ENCODE measurements at regions not wholly inside any gene's neighbourhood (a gene's known extent, or its start where the extent isn't known, plus 50 kb on each side); places are given as distances from the start of the nearest gene placed in this dataset.

DNA sequence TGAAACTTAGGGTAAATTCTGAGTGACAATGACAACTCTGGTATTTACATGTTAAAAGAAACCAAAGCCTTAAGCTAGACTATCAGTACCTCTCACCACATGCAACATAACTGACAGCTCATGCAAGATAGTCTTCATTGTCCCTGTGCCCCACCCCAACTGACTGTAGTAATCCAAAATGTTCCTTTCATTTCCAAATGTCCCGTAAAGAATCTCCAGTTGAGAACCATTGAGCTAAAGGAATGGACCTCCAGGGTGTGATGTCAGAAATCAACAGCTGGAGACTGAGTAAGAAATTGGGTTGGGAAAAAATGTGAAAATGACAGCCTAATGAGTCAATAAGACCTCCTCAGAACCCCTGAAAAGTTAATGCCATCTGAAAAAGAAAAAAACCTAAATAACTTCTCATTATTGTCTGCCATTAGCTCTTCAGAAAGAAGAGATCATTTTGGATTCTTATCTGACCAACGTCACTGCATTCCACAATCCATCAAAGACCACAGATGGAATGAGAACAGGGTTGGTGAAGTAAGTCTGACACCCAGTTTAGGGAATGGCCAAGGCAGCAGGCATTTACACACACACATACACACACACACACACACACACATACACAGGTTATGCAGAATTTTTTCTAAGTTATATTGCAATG lies 51.7 kb upstream of the ACVR2A start:
- Histone ChIP-seq H3K27me3 (no peaks in the 10 kb centered on the region), H3K4me3 (ENCODE audit: low read depth in 1 of 2, low read length in 1 of 2) (no peak overlapping the region), H3K4me1 (ENCODE audit: control insufficient read depth in 1 of 2, insufficient read depth in 1 of 2, low read depth in 1 of 2, low read length in 1 of 2) (no peaks in the 10 kb centered on the region), H3K9me3 (no peaks in the 10 kb centered on the region), H3K36me3 (no peaks in the 10 kb centered on the region), H3K27ac (no peak overlapping the region)
- TF ChIP-seq, protein P1, sequence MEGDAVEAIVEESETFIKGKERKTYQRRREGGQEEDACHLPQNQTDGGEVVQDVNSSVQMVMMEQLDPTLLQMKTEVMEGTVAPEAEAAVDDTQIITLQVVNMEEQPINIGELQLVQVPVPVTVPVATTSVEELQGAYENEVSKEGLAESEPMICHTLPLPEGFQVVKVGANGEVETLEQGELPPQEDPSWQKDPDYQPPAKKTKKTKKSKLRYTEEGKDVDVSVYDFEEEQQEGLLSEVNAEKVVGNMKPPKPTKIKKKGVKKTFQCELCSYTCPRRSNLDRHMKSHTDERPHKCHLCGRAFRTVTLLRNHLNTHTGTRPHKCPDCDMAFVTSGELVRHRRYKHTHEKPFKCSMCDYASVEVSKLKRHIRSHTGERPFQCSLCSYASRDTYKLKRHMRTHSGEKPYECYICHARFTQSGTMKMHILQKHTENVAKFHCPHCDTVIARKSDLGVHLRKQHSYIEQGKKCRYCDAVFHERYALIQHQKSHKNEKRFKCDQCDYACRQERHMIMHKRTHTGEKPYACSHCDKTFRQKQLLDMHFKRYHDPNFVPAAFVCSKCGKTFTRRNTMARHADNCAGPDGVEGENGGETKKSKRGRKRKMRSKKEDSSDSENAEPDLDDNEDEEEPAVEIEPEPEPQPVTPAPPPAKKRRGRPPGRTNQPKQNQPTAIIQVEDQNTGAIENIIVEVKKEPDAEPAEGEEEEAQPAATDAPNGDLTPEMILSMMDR (IDR thresholded peaks at IDR 0.05), result no peak

DNA sequence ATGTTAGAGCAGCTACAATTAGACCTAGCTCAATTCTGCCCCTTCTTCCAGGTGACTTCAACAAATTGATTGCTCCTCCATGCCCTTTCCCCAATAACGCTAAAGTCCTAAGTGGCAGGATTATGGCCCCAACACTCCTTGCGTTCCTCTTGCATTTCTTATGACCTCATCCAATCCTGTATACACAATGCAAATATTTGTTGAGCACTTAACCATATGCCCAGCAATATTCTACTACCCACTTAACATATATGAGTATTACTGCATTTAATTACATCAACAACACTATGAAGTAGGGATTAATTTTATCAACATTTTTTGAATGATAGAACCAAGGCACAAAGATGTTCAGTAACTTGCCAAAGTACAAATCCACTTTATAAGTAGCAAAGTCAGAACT lies 54.2 kb upstream of the ACVR2A start:
- H3K4me1 ChIP-seq (ENCODE audit: control insufficient read depth in 1 of 2, insufficient read depth in 1 of 2, low read depth in 1 of 2, low read length in 1 of 2), result no peaks in the 10 kb centered on the region
- H3K4me3 ChIP-seq (ENCODE audit: low read depth in 1 of 2, low read length in 1 of 2), result no peak overlapping the region
- no peak overlapping the region for H3K27ac ChIP-seq
- no peaks in the 10 kb centered on the region for H3K27me3 ChIP-seq
- TF ChIP-seq, protein P1 (IDR thresholded peaks at IDR 0.05), result no peak
- H3K9me3 ChIP-seq, result no peaks in the 10 kb centered on the region
- H3K36me3 ChIP-seq, result no peaks in the 10 kb centered on the region

- Histone ChIP-seq H3K4me3 (ENCODE audit: low read depth in 1 of 2, low read length in 1 of 2) (no peak overlapping the region), H3K4me1 (ENCODE audit: control insufficient read depth in 1 of 2, insufficient read depth in 1 of 2, low read depth in 1 of 2, low read length in 1 of 2) (no peaks in the 10 kb centered on the region), H3K9me3 (no peaks in the 10 kb centered on the region), H3K27ac (no peak overlapping the region), H3K36me3 (no peaks in the 10 kb centered on the region), H3K27me3 (no peaks in the 10 kb centered on the region)
- TF ChIP-seq, protein P1 (IDR thresholded peaks at IDR 0.05), result no peak
These were observed 55.1 kb upstream of the ACVR2A start for GRCh38 chr2:147789720-147790119.

DNA sequence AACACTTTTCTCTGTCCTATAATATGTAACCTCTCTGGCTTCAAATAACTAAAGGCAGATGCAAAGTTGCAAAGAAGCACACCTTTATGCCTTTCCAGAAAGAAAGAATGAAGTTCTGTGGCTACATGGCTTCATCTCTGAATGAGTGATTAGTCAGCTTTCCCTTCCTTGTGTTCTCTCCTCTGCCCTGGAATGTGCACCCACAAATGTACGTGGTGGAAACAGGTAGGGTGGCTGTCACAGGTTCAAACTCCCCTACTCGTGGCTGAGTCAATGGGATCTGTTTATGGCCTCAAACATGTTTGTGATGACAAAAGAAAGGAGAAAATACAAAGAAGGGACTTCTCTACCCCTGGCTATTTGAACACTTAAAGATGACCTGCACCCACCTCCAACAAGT lies 55.5 kb upstream of the ACVR2A start:
- H3K27me3 ChIP-seq, result no peaks in the 10 kb centered on the region
- no peak overlapping the region for H3K27ac ChIP-seq
- no peaks in the 10 kb centered on the region for H3K36me3 ChIP-seq
- no peak overlapping the region for H3K4me3 ChIP-seq (ENCODE audit: low read depth in 1 of 2, low read length in 1 of 2)
- no peaks in the 10 kb centered on the region for H3K4me1 ChIP-seq (ENCODE audit: control insufficient read depth in 1 of 2, insufficient read depth in 1 of 2, low read depth in 1 of 2, low read length in 1 of 2)
- no peaks in the 10 kb centered on the region for H3K9me3 ChIP-seq
- TF ChIP-seq, protein P1 (IDR thresholded peaks at IDR 0.05), result no peak

GRCh38 chr2:147782141-147782930 lies 62.5 kb upstream of the ACVR2A start:
- TF ChIP-seq, protein P1 (IDR thresholded peaks at IDR 0.05), result no peak
- Histone ChIP-seq H3K9me3 (no peaks in the 10 kb centered on the region), H3K36me3 (no peaks in the 10 kb centered on the region), H3K4me1 (ENCODE audit: control insufficient read depth in 1 of 2, insufficient read depth in 1 of 2, low read depth in 1 of 2, low read length in 1 of 2) (no peaks in the 10 kb centered on the region), H3K27me3 (no peaks in the 10 kb centered on the region), H3K27ac (no peak overlapping the region), H3K4me3 (ENCODE audit: low read depth in 1 of 2, low read length in 1 of 2) (no peak overlapping the region)

All from neutrophil (primary cell).